Astrocyte (in vitro differentiated cells and primary cell): ENCODE measurements at regions not wholly inside any gene's neighbourhood (a gene's known extent, or its start where the extent isn't known, plus 50 kb on each side); places are given as distances from the start of the nearest gene placed in this dataset.

ENCODE experiments used
- CTCF ChIP-seq: IDR thresholded peaks from 2 replicates; pipeline ENCODE4 v1.5.1; 2011; ENCODE audit warnings: low read depth, mild to moderate bottlenecking, inconsistent platforms, low read length, moderate library complexity; ENCODE audit not compliant: insufficient read depth
- EZH2 ChIP-seq: IDR thresholded peaks from 2 replicates; pipeline ENCODE4 v1.6.1; 2012; ENCODE audit warnings: mild to moderate bottlenecking, low read length, inconsistent platforms; ENCODE audit not compliant: insufficient read depth

- TF ChIP-seq CTCF: no peak
- TF ChIP-seq EZH2: no peak
These were observed 324.9 kb downstream of the NAF1 start for GRCh38 chr4:162841753-162842152.
